Loucy (cell line): ENCODE measurements at regions not wholly inside any gene's neighbourhood (a gene's known extent, or its start where the extent isn't known, plus 50 kb on each side); places are given as distances from the start of the nearest gene placed in this dataset.
"Not testable (repeated sequence)": the region's sequence is repeated elsewhere in the genome, so short reads cannot be mapped to it uniquely, and the experiment has no call there.

Source experiments
- H2AFZ ChIP-seq: fragments of 200-600 bp; sonication (generic); 2 replicates; pipeline ENCODE4 v1.6.0; 2016; ENCODE audit warnings: antibody characterized with exemption, mild to moderate bottlenecking, low read length, moderate library complexity
- H3F3A ChIP-seq: fragments of 200-600 bp; 2 replicates; pipeline ENCODE4 v1.6.0; 2016; ENCODE audit warnings: antibody characterized with exemption, low read depth, mild to moderate bottlenecking
- H3K27me3 ChIP-seq: fragments of 200-600 bp; sonication (generic); 2 replicates; pipeline ENCODE4 v1.6.1; 2014; ENCODE audit warnings: low read length, mild to moderate bottlenecking; ENCODE audit not compliant: insufficient read depth, poor library complexity, severe bottlenecking
- H3K36me3 ChIP-seq: fragments of 200-600 bp; sonication (generic); 2 replicates; pipeline ENCODE4 v1.6.1; 2016; ENCODE audit warnings: low read length; ENCODE audit not compliant: insufficient read depth
- H3K4me1 ChIP-seq: fragments of 200-600 bp; sonication (generic); 2 replicates; pipeline ENCODE4 v1.5.1; 2014; ENCODE audit warnings: low read length, mild to moderate bottlenecking; ENCODE audit not compliant: insufficient read depth, poor library complexity, severe bottlenecking
- H3K4me2 ChIP-seq: fragments of 200-600 bp; sonication (generic); 2 replicates; pipeline ENCODE4 v1.6.0; 2014; ENCODE audit warnings: antibody characterized with exemption, low read length, low read depth, mild to moderate bottlenecking; ENCODE audit not compliant: poor library complexity, severe bottlenecking
- H3K4me3 ChIP-seq: fragments of 200-600 bp; sonication (generic); 2 replicates; pipeline ENCODE4 v1.5.1; 2014; ENCODE audit warnings: low read length, mild to moderate bottlenecking, mixed read lengths; ENCODE audit not compliant: poor library complexity, severe bottlenecking
- H3K79me2 ChIP-seq: fragments of 200-600 bp; sonication (generic); 2 replicates; pipeline ENCODE4 v1.6.1; 2014; ENCODE audit warnings: low read length; ENCODE audit not compliant: insufficient read depth
- H3K9ac ChIP-seq: fragments of 200-600 bp; sonication (generic); 2 replicates; pipeline ENCODE4 v1.6.0; 2014; ENCODE audit warnings: mild to moderate bottlenecking, low read depth, low read length, moderate library complexity; ENCODE audit not compliant: poor library complexity, severe bottlenecking
- H3K9me2 ChIP-seq: fragments of 200-600 bp; sonication (generic); replicated peaks from 2 replicates; pipeline ENCODE4 v1.6.1; 2016; ENCODE audit warnings: low read depth, low read length, mixed read lengths
- H3K9me3 ChIP-seq: fragments of 200-600 bp; sonication (generic); 2 replicates; pipeline ENCODE4 v1.6.1; 2014; ENCODE audit warnings: mild to moderate bottlenecking, antibody characterized with exemption, low read length, low read depth; ENCODE audit not compliant: insufficient read depth
- H4K20me1 ChIP-seq: fragments of 200-600 bp; sonication (generic); 2 replicates; pipeline ENCODE4 v1.6.0; 2014; ENCODE audit warnings: antibody characterized with exemption, low read length, mild to moderate bottlenecking; ENCODE audit not compliant: insufficient read depth, poor library complexity, severe bottlenecking
- EZH2phosphoT487 ChIP-seq: fragments of 200-600 bp; IDR thresholded peaks from 2 replicates; pipeline ENCODE4 v1.6.1; 2018; ENCODE audit warnings: antibody characterized with exemption, mild to moderate bottlenecking, moderate library complexity, borderline replicate concordance
- TF ChIP-seq, protein P1 (sequence below): fragments of 200-600 bp; sonication (generic); conservative IDR thresholded peaks from 2 replicates; pipeline ENCODE4 v1.5.1; 2014; ENCODE audit warnings: mild to moderate bottlenecking, antibody characterized with exemption, low read length

DNA sequence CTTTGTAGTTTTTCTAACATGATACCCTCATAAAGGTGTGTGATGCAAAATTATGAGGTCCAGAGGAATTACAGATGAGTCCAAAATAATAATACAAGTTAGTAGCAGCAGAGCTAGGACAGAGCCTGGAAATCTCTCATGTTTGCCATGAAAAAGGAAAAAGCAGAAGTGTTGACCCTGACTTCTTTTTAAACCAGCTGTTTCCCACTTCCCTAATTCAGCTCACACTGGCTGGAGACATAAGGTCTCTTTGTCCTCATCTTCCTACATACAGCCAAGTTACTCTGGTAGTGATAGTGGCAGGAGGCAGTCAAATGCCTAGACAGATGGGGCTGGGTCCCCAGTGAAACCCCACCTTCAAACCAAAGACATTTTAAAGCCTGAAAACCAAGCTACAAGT lies 269.2 kb downstream of the C7orf25 start:
- Histone ChIP-seq H3K9me3 (no peaks in the 10 kb centered on the region), H2AFZ (no peak overlapping the region), H3K9ac (no peak overlapping the region), H4K20me1 (no peaks in the 10 kb centered on the region), H3K4me2 (no peak overlapping the region), H3K9me2 (no peaks in the 10 kb centered on the region), H3K27me3 (no peaks in the 10 kb centered on the region), H3K79me2 (no peaks in the 10 kb centered on the region), H3F3A (no peaks in the 10 kb centered on the region), H3K36me3 (no peaks in the 10 kb centered on the region), H3K4me1 (no peaks in the 10 kb centered on the region), H3K4me3 (no peak overlapping the region)
- no peak for TF ChIP-seq EZH2phosphoT487
- TF ChIP-seq, protein P1, sequence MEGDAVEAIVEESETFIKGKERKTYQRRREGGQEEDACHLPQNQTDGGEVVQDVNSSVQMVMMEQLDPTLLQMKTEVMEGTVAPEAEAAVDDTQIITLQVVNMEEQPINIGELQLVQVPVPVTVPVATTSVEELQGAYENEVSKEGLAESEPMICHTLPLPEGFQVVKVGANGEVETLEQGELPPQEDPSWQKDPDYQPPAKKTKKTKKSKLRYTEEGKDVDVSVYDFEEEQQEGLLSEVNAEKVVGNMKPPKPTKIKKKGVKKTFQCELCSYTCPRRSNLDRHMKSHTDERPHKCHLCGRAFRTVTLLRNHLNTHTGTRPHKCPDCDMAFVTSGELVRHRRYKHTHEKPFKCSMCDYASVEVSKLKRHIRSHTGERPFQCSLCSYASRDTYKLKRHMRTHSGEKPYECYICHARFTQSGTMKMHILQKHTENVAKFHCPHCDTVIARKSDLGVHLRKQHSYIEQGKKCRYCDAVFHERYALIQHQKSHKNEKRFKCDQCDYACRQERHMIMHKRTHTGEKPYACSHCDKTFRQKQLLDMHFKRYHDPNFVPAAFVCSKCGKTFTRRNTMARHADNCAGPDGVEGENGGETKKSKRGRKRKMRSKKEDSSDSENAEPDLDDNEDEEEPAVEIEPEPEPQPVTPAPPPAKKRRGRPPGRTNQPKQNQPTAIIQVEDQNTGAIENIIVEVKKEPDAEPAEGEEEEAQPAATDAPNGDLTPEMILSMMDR = no peak

DNA sequence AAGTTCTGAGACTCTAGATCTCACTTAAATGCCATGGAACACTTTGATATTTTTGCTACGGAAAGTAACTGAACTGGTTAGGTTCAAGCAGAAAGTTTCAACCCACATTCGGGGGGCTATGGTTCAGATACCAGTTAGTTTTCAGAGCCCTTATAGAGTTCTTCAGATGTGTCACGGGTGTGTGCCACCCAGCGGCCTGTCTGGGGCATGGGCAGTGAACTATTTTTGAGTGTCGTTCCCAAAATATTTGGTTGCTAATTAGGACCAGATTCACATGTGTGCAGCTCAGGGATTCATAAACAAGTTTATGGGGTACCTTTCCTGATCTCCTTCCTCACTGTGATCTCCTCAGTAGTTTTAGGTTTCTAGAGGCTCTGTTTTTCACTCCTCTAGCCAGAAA lies 271.9 kb downstream of the C7orf25 start:
- Histone ChIP-seq H4K20me1 (no peaks in the 10 kb centered on the region), H3K9me2 (no peaks in the 10 kb centered on the region), H3K79me2 (no peaks in the 10 kb centered on the region), H3F3A (no peaks in the 10 kb centered on the region), H3K27me3 (no peaks in the 10 kb centered on the region), H3K4me3 (no peak overlapping the region), H2AFZ (no peak overlapping the region), H3K4me1 (no peaks in the 10 kb centered on the region), H3K4me2 (no peak overlapping the region), H3K9ac (no peak overlapping the region), H3K9me3 (no peaks in the 10 kb centered on the region), H3K36me3 (no peaks in the 10 kb centered on the region)
- TF ChIP-seq, protein P1 = no peak
- no peak for TF ChIP-seq EZH2phosphoT487

DNA sequence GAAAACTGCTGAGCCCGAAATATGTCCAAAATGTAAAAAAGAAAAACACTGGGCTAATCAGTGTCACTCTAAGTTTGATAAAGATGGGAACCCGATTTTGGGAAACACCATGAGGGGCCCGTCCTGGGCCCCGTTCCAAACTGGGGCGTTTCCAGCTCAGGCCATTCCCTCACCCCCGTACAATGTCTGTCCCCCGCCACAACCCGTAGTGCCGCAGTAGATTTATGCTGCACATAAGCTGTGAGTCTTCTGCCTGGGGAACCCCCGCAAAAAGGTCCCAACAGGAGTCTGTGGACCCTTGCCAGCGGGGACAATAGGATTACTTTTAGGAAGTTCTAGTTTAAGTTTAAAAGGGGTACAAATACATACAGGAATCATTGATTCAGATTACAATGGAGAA lies 275.5 kb downstream of the C7orf25 start:
- H3F3A ChIP-seq, H3K9me2 ChIP-seq, H3K9ac ChIP-seq: not testable (repeated sequence)

DNA sequence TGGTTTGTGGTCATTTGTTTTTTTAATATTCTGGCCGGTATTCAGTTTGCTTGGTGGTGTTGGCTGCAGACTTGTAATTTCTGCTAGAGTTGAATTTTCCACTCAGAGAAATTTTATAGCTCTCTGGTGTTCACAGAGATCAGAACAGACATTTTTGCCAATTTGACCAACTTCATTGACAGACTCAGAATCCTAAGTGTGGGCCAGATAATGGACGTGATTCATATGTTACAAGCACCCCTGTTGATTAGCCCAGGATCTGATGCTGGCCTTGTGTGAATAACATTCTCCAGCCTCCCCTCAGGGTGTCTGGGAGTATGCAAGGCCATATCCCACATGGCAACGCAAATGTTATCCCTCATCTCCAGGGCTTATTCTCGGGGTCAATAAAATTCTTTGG lies 283.8 kb downstream of the C7orf25 start:
- H3K4me3 ChIP-seq = no peak overlapping the region
- no peaks in the 10 kb centered on the region for H3K79me2 ChIP-seq
- no peaks in the 10 kb centered on the region for H3K9me2 ChIP-seq
- H3F3A ChIP-seq = no peaks in the 10 kb centered on the region
- no peak overlapping the region for H2AFZ ChIP-seq
- H4K20me1 ChIP-seq = no peaks in the 10 kb centered on the region
- H3K9ac ChIP-seq = no peak overlapping the region
- TF ChIP-seq EZH2phosphoT487 = no peak
- TF ChIP-seq, protein P1 = no peak
- no peaks in the 10 kb centered on the region for H3K4me1 ChIP-seq
- no peaks in the 10 kb centered on the region for H3K27me3 ChIP-seq
- no peaks in the 10 kb centered on the region for H3K36me3 ChIP-seq
- H3K9me3 ChIP-seq = no peaks in the 10 kb centered on the region
- H3K4me2 ChIP-seq = no peak overlapping the region

More for the DNA sequence above, 275.5 kb downstream of the C7orf25 start:
- not testable (repeated sequence) for H3K79me2 ChIP-seq, H4K20me1 ChIP-seq, H3K4me1 ChIP-seq, H3K4me2 ChIP-seq, H3K9me3 ChIP-seq, H3K36me3 ChIP-seq, H3K4me3 ChIP-seq, H2AFZ ChIP-seq, H3K27me3 ChIP-seq
